ENCODE measurements at regions not wholly inside any gene's neighbourhood (a gene's known extent, or its start where the extent isn't known, plus 50 kb on each side); places are given as distances from the start of the nearest gene placed in this dataset.

DNA sequence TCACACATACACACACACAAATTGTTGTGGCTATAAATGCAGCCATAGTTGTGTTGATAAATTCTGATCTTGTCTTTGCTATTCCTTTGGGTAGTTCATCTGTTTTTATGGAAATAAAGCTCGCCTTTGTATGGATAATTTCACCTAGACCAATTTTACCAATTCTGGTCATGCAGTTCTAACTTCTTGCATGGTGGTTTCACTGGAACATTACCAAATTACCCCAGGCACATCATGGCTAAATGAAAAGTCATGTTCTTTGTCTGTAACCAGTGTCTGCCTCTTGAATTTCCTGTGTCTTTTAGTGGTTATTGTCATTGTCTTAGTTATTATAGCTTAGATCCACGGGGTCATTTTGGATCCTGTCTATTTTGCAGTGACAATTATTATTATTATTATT is 50.3 kb upstream of the TMC1 start:
- H3K9me3 Mint-ChIP-seq (ENCODE audit: unreplicated experiment): peaks cover 5% of the 10 kb centered on the region
- DNase-seq (ENCODE audit: extremely low spot score, unreplicated experiment): no peak
- H3K27me3 Mint-ChIP-seq (ENCODE audit: unreplicated experiment): no peaks in the 10 kb centered on the region
- H3K4me3 Mint-ChIP-seq (ENCODE audit: unreplicated experiment): no peak overlapping the region
- no peak overlapping the region for H3K27ac Mint-ChIP-seq (ENCODE audit: unreplicated experiment)
- peaks cover 30% of the 10 kb centered on the region for H3K4me1 Mint-ChIP-seq (ENCODE audit: unreplicated experiment)
- H3K36me3 Mint-ChIP-seq (ENCODE audit: unreplicated experiment): no peaks in the 10 kb centered on the region
- TF ChIP-seq CTCF (IDR thresholded peaks at IDR 0.05): no peak

GRCh38 chr9:72467766-72468738 is 53.4 kb upstream of the TMC1 start:
- no peak for TF ChIP-seq CTCF (IDR thresholded peaks at IDR 0.05)
- no peaks in the 10 kb centered on the region for H3K27me3 Mint-ChIP-seq (ENCODE audit: unreplicated experiment)
- peaks cover 2% of the 10 kb centered on the region for H3K9me3 Mint-ChIP-seq (ENCODE audit: unreplicated experiment)
- H3K4me1 Mint-ChIP-seq (ENCODE audit: unreplicated experiment): peaks cover 25% of the 10 kb centered on the region
- H3K36me3 Mint-ChIP-seq (ENCODE audit: unreplicated experiment): no peaks in the 10 kb centered on the region
- no peak overlapping the region for H3K27ac Mint-ChIP-seq (ENCODE audit: unreplicated experiment)
- no peak overlapping the region for H3K4me3 Mint-ChIP-seq (ENCODE audit: unreplicated experiment)
- DNase-seq (ENCODE audit: extremely low spot score, unreplicated experiment): no peak

DNA sequence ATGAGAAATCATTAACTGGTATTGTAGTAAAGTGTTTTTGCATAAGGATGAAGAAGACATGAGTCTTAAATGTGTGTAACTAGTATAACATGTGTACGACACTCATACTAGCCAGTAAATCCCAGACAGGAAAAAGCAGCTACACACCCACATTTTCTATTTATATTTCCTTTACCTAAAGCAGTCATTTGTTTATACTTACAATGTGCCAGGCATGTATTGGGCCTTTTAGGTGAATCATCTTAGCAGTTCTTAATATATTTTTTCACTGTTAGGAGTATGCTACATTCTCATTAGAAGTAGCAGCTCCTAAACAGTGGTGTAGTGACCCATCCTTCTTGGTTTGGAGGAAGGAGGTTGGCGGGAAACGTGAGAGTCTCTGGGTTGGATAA is 55.8 kb upstream of the TMC1 start:
- Mint-ChIP-seq H3K27me3 (ENCODE audit: unreplicated experiment) (no peaks in the 10 kb centered on the region), H3K27ac (ENCODE audit: unreplicated experiment) (peak overlapping the region; percentile 90), H3K4me1 (ENCODE audit: unreplicated experiment) (peaks cover 33% of the 10 kb centered on the region), H3K9me3 (ENCODE audit: unreplicated experiment) (no peaks in the 10 kb centered on the region), H3K36me3 (ENCODE audit: unreplicated experiment) (no peaks in the 10 kb centered on the region), H3K4me3 (ENCODE audit: unreplicated experiment) (peak overlapping the region; percentile 57)
- DNase-seq (ENCODE audit: extremely low spot score, unreplicated experiment): no peak
- TF ChIP-seq CTCF (IDR thresholded peaks at IDR 0.05): no peak

GRCh38 chr9:72464857-72465592 is 56.4 kb upstream of the TMC1 start:
- Mint-ChIP-seq H3K27ac (ENCODE audit: unreplicated experiment) (peak overlapping the region; percentile 90), H3K9me3 (ENCODE audit: unreplicated experiment) (no peaks in the 10 kb centered on the region), H3K4me3 (ENCODE audit: unreplicated experiment) (peak overlapping the region; percentile 57), H3K4me1 (ENCODE audit: unreplicated experiment) (peaks cover 36% of the 10 kb centered on the region), H3K27me3 (ENCODE audit: unreplicated experiment) (no peaks in the 10 kb centered on the region), H3K36me3 (ENCODE audit: unreplicated experiment) (no peaks in the 10 kb centered on the region)
- no peak for DNase-seq (ENCODE audit: extremely low spot score, unreplicated experiment)
- TF ChIP-seq CTCF (IDR thresholded peaks at IDR 0.05): no peak

- no peak for DNase-seq (ENCODE audit: extremely low spot score, unreplicated experiment)
- H3K36me3 Mint-ChIP-seq (ENCODE audit: unreplicated experiment): no peaks in the 10 kb centered on the region
Measured at GRCh38 chr9:72462340-72462739, 59.1 kb upstream of the TMC1 start.

More at GRCh38 chr9:72462340-72462739, 59.1 kb upstream of the TMC1 start:
- Mint-ChIP-seq H3K4me1 (ENCODE audit: unreplicated experiment) (peaks cover 36% of the 10 kb centered on the region), H3K9me3 (ENCODE audit: unreplicated experiment) (no peaks in the 10 kb centered on the region), H3K27me3 (ENCODE audit: unreplicated experiment) (no peaks in the 10 kb centered on the region), H3K27ac (ENCODE audit: unreplicated experiment) (peak overlapping the region; percentile 34), H3K4me3 (ENCODE audit: unreplicated experiment) (no peak overlapping the region)
- TF ChIP-seq CTCF (IDR thresholded peaks at IDR 0.05): no peak
